Panc1 (cell line): ENCODE measurements at regions not wholly inside any gene's neighbourhood (a gene's known extent, or its start where the extent isn't known, plus 50 kb on each side); places are given as distances from the start of the nearest gene placed in this dataset.
A peak's percentile ranks its signal among the peaks of the same experiment; 100 is the strongest.

Experiments
- ATAC-seq: fragments of 200-7000 bp; cut with Tn5 transposase; 2 replicates; pipeline ENCODE4 v1.9.1; 2020; ENCODE audit warnings: mild to moderate bottlenecking, moderate library complexity
- BruUV-seq: library from RNA; stranded (reverse); fragments of 400-500 nt; replicated peaks from 2 replicates; lab custom pipeline; 2021; lab: Mats Ljungman, UMichigan
- CTCF ChIA-PET: fragments of 300-600 bp; sonication (Branson Sonifier 250); formaldehyde crosslinking; loops from one replicate; lab custom pipeline; 2022; ENCODE audit warnings: antibody characterized with exemption; lab: Charles Lee
- POLR2A ChIA-PET: fragments of 300-600 bp; sonication (Branson Sonifier 250); formaldehyde crosslinking; loops from one replicate; lab custom pipeline; 2022; ENCODE audit warnings: antibody characterized with exemption; lab: Charles Lee
- DNase-seq: peaks from one replicate; pipeline ENCODE4 v3.0.0-alpha.2; 2010; ENCODE audit warnings: low read depth, low spot score
- H3K27ac ChIP-seq: 2 replicates; pipeline ENCODE4 v1.5.1; 2011; ENCODE audit warnings: mild to moderate bottlenecking, low read length, inconsistent platforms
- H3K27me3 ChIP-seq: fragments of 200-500 bp; sonication (Bioruptor generic); 2 replicates; pipeline ENCODE4 v1.6.0; 2014; ENCODE audit warnings: low read length, inconsistent platforms; ENCODE audit not compliant: control insufficient read depth, insufficient read depth
- H3K36me3 ChIP-seq: fragments of 200-500 bp; sonication (Bioruptor generic); 2 replicates; pipeline ENCODE4 v1.5.1; 2014; ENCODE audit warnings: inconsistent platforms, mild to moderate bottlenecking, low read length, moderate library complexity; ENCODE audit not compliant: control insufficient read depth, insufficient read depth
- H3K4me1 ChIP-seq: 2 replicates; pipeline ENCODE4 v1.5.1; 2011; ENCODE audit warnings: inconsistent platforms, mild to moderate bottlenecking, low read length, moderate library complexity; ENCODE audit not compliant: control insufficient read depth, insufficient read depth
- H3K4me3 ChIP-seq, 2 experiments: 2 replicates each; pipeline ENCODE4 v1.5.1; 2011 to 2012; ENCODE audit warnings: low read depth in 2 of 2, low read length in 2 of 2, mild to moderate bottlenecking in 2 of 2, inconsistent platforms in 1 of 2, moderate library complexity in 1 of 2
- H3K9me3 ChIP-seq: fragments of 200-500 bp; sonication (Bioruptor generic); 2 replicates; pipeline ENCODE4 v1.5.1; 2014; ENCODE audit warnings: low read depth, mild to moderate bottlenecking, inconsistent platforms, low read length, moderate library complexity; ENCODE audit not compliant: control insufficient read depth, insufficient read depth
- POLR2AphosphoS5 ChIP-seq: IDR thresholded peaks from 2 replicates; pipeline ENCODE4 v1.6.1; 2012; ENCODE audit warnings: mild to moderate bottlenecking, low read depth, low read length, moderate library complexity
- SIN3A ChIP-seq: IDR thresholded peaks from 2 replicates; pipeline ENCODE4 v1.6.1; 2012; ENCODE audit warnings: low read depth, mild to moderate bottlenecking, low read length, moderate library complexity, borderline replicate concordance; ENCODE audit not compliant: insufficient read depth
- TCF7L2 ChIP-seq: IDR thresholded peaks from 2 replicates; pipeline ENCODE4 v1.6.1; 2011; ENCODE audit warnings: mild to moderate bottlenecking, low read depth, low read length, inconsistent platforms
- in situ Hi-C: cut with HindIII; loops from 2 replicates; pipeline ENCODE4 v1.10.0; 2016; ENCODE audit warnings: low sequenced_read_pairs, low pct_unique_long_range_greater_than_20kb
- intact Hi-C: fragments of 100-400 bp; cut with micrococcal nuclease; formaldehyde crosslinking; loops from one replicate; pipeline ENCODE4 v1.10.0; 2022; ENCODE audit not compliant: unreplicated experiment
- TF ChIP-seq, protein P1 (sequence below): fragments of 450-650 bp; IDR thresholded peaks from 2 replicates; pipeline ENCODE4 v1.5.1; 2017; ENCODE audit warnings: mild to moderate bottlenecking
- TF ChIP-seq, protein P2 (sequence below), 2 experiments: IDR thresholded peaks; 2 replicates each; pipeline ENCODE4 v1.6.1; 2011 to 2012; ENCODE audit warnings: low read depth in 2 of 2, control low read depth in 1 of 2, low read length in 1 of 2, mild to moderate bottlenecking in 1 of 2, moderate library complexity in 1 of 2; ENCODE audit not compliant: insufficient read depth in 1 of 2

DNA sequence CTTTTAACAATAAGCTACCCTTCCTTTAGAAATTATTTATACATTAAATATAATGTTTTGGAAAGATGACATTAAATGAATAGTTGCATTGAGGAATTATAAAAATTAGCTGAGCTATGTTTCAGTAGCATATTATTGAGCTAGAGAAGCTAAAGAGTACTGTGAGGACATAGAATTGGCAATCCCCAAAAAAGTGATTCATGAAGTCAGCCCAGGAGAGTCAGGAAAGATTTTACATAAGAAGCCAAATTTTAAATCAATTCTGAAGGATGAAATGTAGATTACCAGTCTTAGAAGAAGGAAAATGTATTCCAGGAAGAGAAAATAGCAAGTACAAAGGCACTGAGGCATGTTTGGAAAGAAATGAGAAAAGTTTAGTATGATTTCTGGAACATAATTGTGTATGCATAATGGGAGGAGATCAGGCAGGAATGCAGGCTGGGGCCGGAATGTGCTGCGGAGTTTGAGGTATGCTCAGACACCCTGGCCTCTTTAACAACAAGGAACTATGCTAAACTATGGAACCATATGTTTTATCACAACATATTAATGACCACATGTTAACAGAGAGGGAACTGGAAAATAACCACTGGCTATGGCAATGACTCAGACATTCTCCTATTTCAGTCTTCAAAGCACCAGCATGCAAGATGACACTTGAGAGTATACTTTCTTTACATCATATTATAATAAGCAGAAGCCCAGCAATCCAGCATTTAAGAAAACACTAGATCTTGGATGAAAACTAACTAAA, 103.3 kb upstream of the COL8A1 start:
- no peak for ATAC-seq
- CTCF ChIA-PET: no interaction called here
- TF ChIP-seq POLR2AphosphoS5 (no peak), SIN3A (no peak), TCF7L2 (no peak)
- TF ChIP-seq, protein P1, sequence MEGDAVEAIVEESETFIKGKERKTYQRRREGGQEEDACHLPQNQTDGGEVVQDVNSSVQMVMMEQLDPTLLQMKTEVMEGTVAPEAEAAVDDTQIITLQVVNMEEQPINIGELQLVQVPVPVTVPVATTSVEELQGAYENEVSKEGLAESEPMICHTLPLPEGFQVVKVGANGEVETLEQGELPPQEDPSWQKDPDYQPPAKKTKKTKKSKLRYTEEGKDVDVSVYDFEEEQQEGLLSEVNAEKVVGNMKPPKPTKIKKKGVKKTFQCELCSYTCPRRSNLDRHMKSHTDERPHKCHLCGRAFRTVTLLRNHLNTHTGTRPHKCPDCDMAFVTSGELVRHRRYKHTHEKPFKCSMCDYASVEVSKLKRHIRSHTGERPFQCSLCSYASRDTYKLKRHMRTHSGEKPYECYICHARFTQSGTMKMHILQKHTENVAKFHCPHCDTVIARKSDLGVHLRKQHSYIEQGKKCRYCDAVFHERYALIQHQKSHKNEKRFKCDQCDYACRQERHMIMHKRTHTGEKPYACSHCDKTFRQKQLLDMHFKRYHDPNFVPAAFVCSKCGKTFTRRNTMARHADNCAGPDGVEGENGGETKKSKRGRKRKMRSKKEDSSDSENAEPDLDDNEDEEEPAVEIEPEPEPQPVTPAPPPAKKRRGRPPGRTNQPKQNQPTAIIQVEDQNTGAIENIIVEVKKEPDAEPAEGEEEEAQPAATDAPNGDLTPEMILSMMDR: no peak
- TF ChIP-seq, protein P2, sequence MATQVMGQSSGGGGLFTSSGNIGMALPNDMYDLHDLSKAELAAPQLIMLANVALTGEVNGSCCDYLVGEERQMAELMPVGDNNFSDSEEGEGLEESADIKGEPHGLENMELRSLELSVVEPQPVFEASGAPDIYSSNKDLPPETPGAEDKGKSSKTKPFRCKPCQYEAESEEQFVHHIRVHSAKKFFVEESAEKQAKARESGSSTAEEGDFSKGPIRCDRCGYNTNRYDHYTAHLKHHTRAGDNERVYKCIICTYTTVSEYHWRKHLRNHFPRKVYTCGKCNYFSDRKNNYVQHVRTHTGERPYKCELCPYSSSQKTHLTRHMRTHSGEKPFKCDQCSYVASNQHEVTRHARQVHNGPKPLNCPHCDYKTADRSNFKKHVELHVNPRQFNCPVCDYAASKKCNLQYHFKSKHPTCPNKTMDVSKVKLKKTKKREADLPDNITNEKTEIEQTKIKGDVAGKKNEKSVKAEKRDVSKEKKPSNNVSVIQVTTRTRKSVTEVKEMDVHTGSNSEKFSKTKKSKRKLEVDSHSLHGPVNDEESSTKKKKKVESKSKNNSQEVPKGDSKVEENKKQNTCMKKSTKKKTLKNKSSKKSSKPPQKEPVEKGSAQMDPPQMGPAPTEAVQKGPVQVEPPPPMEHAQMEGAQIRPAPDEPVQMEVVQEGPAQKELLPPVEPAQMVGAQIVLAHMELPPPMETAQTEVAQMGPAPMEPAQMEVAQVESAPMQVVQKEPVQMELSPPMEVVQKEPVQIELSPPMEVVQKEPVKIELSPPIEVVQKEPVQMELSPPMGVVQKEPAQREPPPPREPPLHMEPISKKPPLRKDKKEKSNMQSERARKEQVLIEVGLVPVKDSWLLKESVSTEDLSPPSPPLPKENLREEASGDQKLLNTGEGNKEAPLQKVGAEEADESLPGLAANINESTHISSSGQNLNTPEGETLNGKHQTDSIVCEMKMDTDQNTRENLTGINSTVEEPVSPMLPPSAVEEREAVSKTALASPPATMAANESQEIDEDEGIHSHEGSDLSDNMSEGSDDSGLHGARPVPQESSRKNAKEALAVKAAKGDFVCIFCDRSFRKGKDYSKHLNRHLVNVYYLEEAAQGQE (IDR thresholded peaks at IDR 0.05; ENCODE audit: insufficient read depth in 1 of 2, low read depth in 2 of 2, low read length in 1 of 2): no peak

DNA sequence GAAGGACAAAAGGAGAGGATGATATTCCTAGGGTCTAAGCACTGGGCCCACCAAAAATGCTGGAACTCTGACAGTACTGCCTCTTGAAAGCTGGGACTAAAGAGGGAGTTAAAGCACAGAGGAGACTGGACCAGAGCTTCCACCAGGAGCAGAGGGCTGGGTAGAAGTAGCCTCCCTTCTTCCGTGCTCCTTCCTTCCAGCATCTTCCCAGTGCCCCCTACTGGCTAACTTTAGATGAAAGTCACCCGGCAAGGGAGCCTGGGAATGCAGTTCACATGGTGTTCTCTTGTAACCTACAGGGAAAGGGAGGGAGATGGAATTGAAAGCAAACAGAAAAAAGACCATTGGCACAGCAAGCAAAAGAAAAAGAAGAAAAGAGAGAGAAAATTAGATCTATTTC, 106.1 kb upstream of the COL8A1 start:
- ChIA-PET POLR2A (no interaction called here), CTCF (interaction anchor here (0.6 kb wide), 1 partner anchor 33 kb away, joined by 3 read pairs; no protein-coding TSS in a partner anchor)
- Histone ChIP-seq H3K27me3 (no peaks in the 10 kb centered on the region), H3K36me3 (no peaks in the 10 kb centered on the region), H3K4me3 (no peak overlapping the region), H3K4me1 (no peaks in the 10 kb centered on the region), H3K27ac (no peak overlapping the region), H3K9me3 (no peaks in the 10 kb centered on the region)
- in situ Hi-C loops: no loop called here
- intact Hi-C loops: no loop called here
- ATAC-seq: no peak
- BruUV-seq: no TSS peak
- peak; percentile 25 for DNase-seq
- TF ChIP-seq SIN3A (no peak), POLR2AphosphoS5 (no peak), TCF7L2 (no peak)
- TF ChIP-seq, protein P2 (IDR thresholded peaks at IDR 0.05; ENCODE audit: insufficient read depth in 1 of 2, low read depth in 2 of 2, low read length in 1 of 2): no peak
- TF ChIP-seq, protein P1: peak; percentile 70

More for the DNA sequence above, 103.3 kb upstream of the COL8A1 start:
- no peaks in the 10 kb centered on the region for H3K4me1 ChIP-seq
- no peaks in the 10 kb centered on the region for H3K9me3 ChIP-seq
- DNase-seq: no peak
- no peaks in the 10 kb centered on the region for H3K27me3 ChIP-seq
- POLR2A ChIA-PET: no interaction called here
- BruUV-seq: no TSS peak
- intact Hi-C loops: no loop called here
- in situ Hi-C loops: no loop called here
- no peak overlapping the region for H3K27ac ChIP-seq
- no peak overlapping the region for H3K4me3 ChIP-seq
- H3K36me3 ChIP-seq: no peaks in the 10 kb centered on the region
